Uterus (tissue), 3 donors: ENCODE measurements at regions not wholly inside any gene's neighbourhood (a gene's known extent, or its start where the extent isn't known, plus 50 kb on each side); places are given as distances from the start of the nearest gene placed in this dataset.

Experiments
- DNase-seq, 2 donors: peaks; one replicate each; pipeline ENCODE4 v3.0.0-alpha.2; 2019 to 2020
- H3K27ac ChIP-seq, 2 donors: fragments of 200-600 bp; sonication (generic); 1 replicate in 1 of 2; 2 replicates in 1 of 2; pipeline ENCODE4 v1.5.1; 2016 to 2018
- H3K27me3 ChIP-seq, 2 donors: fragments of 200-600 bp; sonication (generic); one replicate each; pipeline ENCODE4 v1.5.1; 2018 to 2019; ENCODE audit warnings: control low read depth in 1 of 2
- H3K36me3 ChIP-seq, 2 donors: fragments of 200-600 bp; sonication (generic); one replicate each; pipeline ENCODE4 v1.5.1; 2019; ENCODE audit warnings: control low read depth in 1 of 2
- H3K4me1 ChIP-seq, 2 donors: fragments of 200-600 bp; sonication (generic); one replicate each; pipeline ENCODE4 v1.5.1; 2018 to 2019; ENCODE audit warnings: control low read depth in 1 of 2
- H3K4me3 ChIP-seq, 2 donors: fragments of 200-600 bp; sonication (generic); 1 replicate in 1 of 2; 2 replicates in 1 of 2; pipeline ENCODE4 v1.5.1; 2018 to 2019; ENCODE audit warnings: mild to moderate bottlenecking in 1 of 2
- H3K9me3 ChIP-seq, 2 donors: fragments of 200-600 bp; sonication (generic); one replicate each; pipeline ENCODE4 v1.5.1; 2019; ENCODE audit warnings: control low read depth in 1 of 2
- POLR2A ChIP-seq, 2 donors: fragments of 450-650 bp; IDR thresholded peaks; one replicate each; pipeline ENCODE4 v1.6.1; 2016; ENCODE audit warnings: antibody characterized with exemption in 2 of 2, mild to moderate bottlenecking in 1 of 2, moderate library complexity in 1 of 2
- intact Hi-C: fragments of 100-400 bp; cut with DNase I; formaldehyde crosslinking; loops from one replicate; pipeline ENCODE4 v1.15.1; 2023; ENCODE audit warnings: low total_unique reads
- TF ChIP-seq, protein P1 (sequence below), 4 experiments: fragments of 200-600 bp in 2 of 4; fragments of 450-650 bp in 2 of 4; sonication (generic) in 2 of 4; IDR thresholded peaks; one replicate each; pipeline ENCODE4 v1.5.1; 2016 to 2019; ENCODE audit warnings: antibody characterized with exemption in 4 of 4, mild to moderate bottlenecking in 2 of 4, moderate library complexity in 1 of 4
- donor health status: DM: yes; HTN: yes; CAD: no.

DNA sequence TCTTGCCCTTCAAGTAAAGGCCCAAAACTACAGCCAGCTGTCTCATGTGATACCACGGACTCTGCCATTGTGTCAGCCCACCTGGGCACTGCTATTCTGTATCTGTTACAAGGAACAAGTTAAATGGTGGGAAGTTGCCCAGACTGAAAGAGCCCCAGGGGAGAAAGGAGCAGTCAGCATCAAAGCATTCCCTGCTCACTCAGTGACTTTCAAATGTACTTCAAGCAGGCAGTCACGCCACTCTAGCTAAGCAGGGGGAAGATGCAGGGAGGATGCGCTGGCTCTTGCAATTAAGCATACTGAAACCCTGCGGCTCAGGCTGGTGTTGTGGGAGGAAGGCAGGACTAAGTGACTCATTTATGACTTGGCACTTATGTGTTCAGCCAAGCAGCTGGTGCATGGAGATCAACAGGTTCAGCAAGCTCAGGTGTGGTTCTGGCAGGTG is 1249.6 kb downstream of the TYW1 start:
- no peak for DNase-seq
- Histone ChIP-seq H3K27ac (no peak overlapping the region), H3K36me3 (no peaks in the 10 kb centered on the region), H3K4me3 (no peak overlapping the region), H3K4me1 (no peaks in the 10 kb centered on the region), H3K27me3 (no peaks in the 10 kb centered on the region), H3K9me3 (no peaks in the 10 kb centered on the region)
- intact Hi-C loops: no loop called here
- TF ChIP-seq, protein P1, sequence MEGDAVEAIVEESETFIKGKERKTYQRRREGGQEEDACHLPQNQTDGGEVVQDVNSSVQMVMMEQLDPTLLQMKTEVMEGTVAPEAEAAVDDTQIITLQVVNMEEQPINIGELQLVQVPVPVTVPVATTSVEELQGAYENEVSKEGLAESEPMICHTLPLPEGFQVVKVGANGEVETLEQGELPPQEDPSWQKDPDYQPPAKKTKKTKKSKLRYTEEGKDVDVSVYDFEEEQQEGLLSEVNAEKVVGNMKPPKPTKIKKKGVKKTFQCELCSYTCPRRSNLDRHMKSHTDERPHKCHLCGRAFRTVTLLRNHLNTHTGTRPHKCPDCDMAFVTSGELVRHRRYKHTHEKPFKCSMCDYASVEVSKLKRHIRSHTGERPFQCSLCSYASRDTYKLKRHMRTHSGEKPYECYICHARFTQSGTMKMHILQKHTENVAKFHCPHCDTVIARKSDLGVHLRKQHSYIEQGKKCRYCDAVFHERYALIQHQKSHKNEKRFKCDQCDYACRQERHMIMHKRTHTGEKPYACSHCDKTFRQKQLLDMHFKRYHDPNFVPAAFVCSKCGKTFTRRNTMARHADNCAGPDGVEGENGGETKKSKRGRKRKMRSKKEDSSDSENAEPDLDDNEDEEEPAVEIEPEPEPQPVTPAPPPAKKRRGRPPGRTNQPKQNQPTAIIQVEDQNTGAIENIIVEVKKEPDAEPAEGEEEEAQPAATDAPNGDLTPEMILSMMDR (IDR thresholded peaks at IDR 0.05): no peak
- no peak for TF ChIP-seq POLR2A (IDR thresholded peaks at IDR 0.05)

DNA sequence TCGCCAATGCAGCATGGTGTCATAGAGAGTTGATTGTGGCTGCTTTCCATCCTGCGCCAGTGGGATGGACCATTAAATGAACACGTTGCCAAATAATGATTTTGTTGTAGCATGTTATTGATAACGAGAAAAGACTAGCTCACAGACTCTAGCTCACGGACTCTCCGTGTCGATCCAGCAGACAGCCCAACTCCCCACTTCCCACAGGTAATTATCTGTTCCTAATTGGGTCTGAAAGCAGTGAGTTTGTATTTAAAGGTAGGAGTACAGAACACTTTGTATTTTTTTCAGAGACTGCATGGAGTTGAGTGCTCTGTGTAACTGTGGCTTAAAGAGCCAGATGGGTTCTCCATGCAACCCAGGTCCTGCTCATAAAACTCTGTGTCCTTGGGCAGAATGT is 1250.5 kb downstream of the TYW1 start:
- intact Hi-C loops: no loop called here
- Histone ChIP-seq H3K4me1 (no peaks in the 10 kb centered on the region), H3K27ac (no peak overlapping the region), H3K9me3 (no peaks in the 10 kb centered on the region), H3K27me3 (no peaks in the 10 kb centered on the region), H3K36me3 (no peaks in the 10 kb centered on the region), H3K4me3 (no peak overlapping the region)
- no peak for TF ChIP-seq POLR2A (IDR thresholded peaks at IDR 0.05)
- TF ChIP-seq, protein P1 (IDR thresholded peaks at IDR 0.05): no peak
- no peak for DNase-seq

DNA sequence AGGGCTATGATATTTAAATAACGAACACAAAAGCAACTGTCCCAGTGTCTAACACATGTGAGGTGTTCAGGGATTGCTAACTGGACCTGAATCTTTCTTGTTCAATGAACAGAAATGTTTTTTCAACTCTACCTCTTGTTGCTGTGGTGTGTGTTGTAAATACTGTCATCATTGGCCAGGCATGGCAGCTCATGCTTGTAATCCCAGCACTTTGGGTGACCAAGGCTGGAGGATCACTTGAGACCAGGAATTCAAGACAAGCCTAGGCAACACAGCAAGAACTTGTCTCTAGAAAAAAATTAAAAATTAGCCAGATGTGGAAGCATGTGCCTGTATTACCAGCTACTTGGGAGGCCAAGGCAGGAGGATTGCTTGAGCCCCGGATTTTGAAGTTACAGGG is 1250.9 kb downstream of the TYW1 start:
- H3K4me3 ChIP-seq: no peak overlapping the region
- no peaks in the 10 kb centered on the region for H3K4me1 ChIP-seq
- intact Hi-C loops: no loop called here
- no peak for DNase-seq
- H3K36me3 ChIP-seq: no peaks in the 10 kb centered on the region
- H3K27me3 ChIP-seq: no peaks in the 10 kb centered on the region
- H3K27ac ChIP-seq: no peak overlapping the region
- no peak for TF ChIP-seq POLR2A (IDR thresholded peaks at IDR 0.05)
- TF ChIP-seq, protein P1 (IDR thresholded peaks at IDR 0.05): no peak
- no peaks in the 10 kb centered on the region for H3K9me3 ChIP-seq

DNA sequence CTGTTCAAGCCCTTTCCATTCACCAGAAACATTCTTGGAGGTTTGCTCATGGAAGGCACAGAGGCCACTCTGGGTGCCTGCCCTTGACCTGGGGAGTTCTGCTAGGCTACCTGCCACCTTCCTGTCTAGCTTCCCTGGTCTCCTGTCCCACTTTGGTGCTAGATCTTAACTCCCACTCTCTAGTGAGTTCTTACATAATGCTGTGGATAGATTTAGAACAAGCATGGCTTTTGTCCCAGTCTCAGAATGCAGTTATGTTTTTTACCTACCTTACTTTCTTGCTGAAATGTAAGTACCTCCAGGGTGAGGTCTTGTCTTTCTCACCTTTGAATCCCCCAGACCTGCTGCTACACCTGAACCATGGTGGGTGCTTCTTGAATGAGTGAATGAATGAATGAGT is 1252.3 kb downstream of the TYW1 start:
- H3K27ac ChIP-seq: no peak overlapping the region
- H3K36me3 ChIP-seq: no peaks in the 10 kb centered on the region
- H3K4me3 ChIP-seq: no peak overlapping the region
- H3K4me1 ChIP-seq: no peaks in the 10 kb centered on the region
- no peak for DNase-seq
- TF ChIP-seq, protein P1 (IDR thresholded peaks at IDR 0.05): no peak
- TF ChIP-seq POLR2A (IDR thresholded peaks at IDR 0.05): no peak
- H3K27me3 ChIP-seq: no peaks in the 10 kb centered on the region
- no peaks in the 10 kb centered on the region for H3K9me3 ChIP-seq
- intact Hi-C loops: no loop called here

DNA sequence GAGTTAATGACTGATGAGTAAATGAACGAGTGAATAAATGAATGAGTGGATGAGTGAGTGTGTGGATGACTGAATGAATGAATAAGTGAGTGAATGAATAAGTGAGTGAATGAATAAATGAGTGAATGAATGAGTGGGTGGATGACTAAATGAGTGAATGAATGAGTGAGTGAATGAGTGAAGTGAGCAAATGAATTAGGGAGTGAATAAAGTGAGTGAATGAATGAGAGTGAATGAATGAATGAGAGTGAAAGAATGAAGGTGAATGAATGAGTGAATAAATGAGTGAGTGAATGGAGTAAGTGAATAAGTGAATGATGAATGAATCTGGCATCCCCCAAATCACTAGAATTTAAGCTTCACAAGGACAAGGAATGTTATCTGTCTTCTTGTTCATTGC is 1253.0 kb downstream of the TYW1 start:
- intact Hi-C loops: no loop called here
- Histone ChIP-seq H3K4me3 (no peak overlapping the region), H3K27ac (no peak overlapping the region), H3K27me3 (no peaks in the 10 kb centered on the region), H3K36me3 (no peaks in the 10 kb centered on the region), H3K4me1 (no peaks in the 10 kb centered on the region), H3K9me3 (no peaks in the 10 kb centered on the region)
- no peak for DNase-seq
- TF ChIP-seq, protein P1 (IDR thresholded peaks at IDR 0.05): no peak
- TF ChIP-seq POLR2A (IDR thresholded peaks at IDR 0.05): no peak
